Neural cell (in vitro differentiated cells): ENCODE measurements at regions not wholly inside any gene's neighbourhood (a gene's known extent, or its start where the extent isn't known, plus 50 kb on each side); places are given as distances from the start of the nearest gene placed in this dataset.

Source experiments
- H2AFZ ChIP-seq: fragments of 200-600, 300-800 bp; sonication (generic), shearing (Covaris generic); 2 replicates; pipeline ENCODE4 v1.6.0; 2014; ENCODE audit warnings: low read depth, mild to moderate bottlenecking, antibody characterized with exemption, low read length, moderate library complexity
- H3F3A ChIP-seq: fragments of 200-600 bp; shearing (Covaris generic); 2 replicates; pipeline ENCODE4 v1.6.1; 2016; ENCODE audit warnings: mild to moderate bottlenecking, moderate library complexity, mixed read lengths, antibody characterized with exemption, low read length; ENCODE audit not compliant: insufficient read depth, poor library complexity, severe bottlenecking
- H3K27ac ChIP-seq: fragments of 200-600, 300-800 bp; sonication (generic), shearing (Covaris generic); 2 replicates; pipeline ENCODE4 v1.5.1; 2014; ENCODE audit warnings: mild to moderate bottlenecking, low read length, moderate library complexity
- H3K27me3 ChIP-seq: fragments of 300-800, 200-600 bp; sonication (generic), shearing (Covaris generic); 2 replicates; pipeline ENCODE4 v1.6.0; 2014; ENCODE audit warnings: mild to moderate bottlenecking, low read depth, low read length, moderate library complexity; ENCODE audit not compliant: insufficient read depth
- H3K36me3 ChIP-seq: fragments of 300-800, 200-600 bp; sonication (generic), shearing (Covaris generic); 2 replicates; pipeline ENCODE4 v1.5.1; 2014; ENCODE audit warnings: mild to moderate bottlenecking, antibody characterized with exemption, low read length, moderate library complexity; ENCODE audit not compliant: insufficient read depth
- H3K4me2 ChIP-seq: fragments of 300-800, 200-600 bp; sonication (generic), shearing (Covaris generic); 2 replicates; pipeline ENCODE4 v1.6.0; 2014; ENCODE audit warnings: mild to moderate bottlenecking, low read length
- H3K4me3 ChIP-seq: fragments of 300-800, 200-600 bp; sonication (generic), shearing (Covaris generic); 2 replicates; pipeline ENCODE4 v1.5.1; 2014; ENCODE audit warnings: mild to moderate bottlenecking, low read length, moderate library complexity
- H3K79me2 ChIP-seq: fragments of 200-600 bp; shearing (Covaris generic); replicated peaks from 2 replicates; pipeline ENCODE4 v1.6.0; 2014; ENCODE audit warnings: mild to moderate bottlenecking, low read length, moderate library complexity; ENCODE audit not compliant: insufficient read depth
- H3K9ac ChIP-seq: fragments of 300-800, 200-600 bp; sonication (generic), shearing (Covaris generic); 2 replicates; pipeline ENCODE4 v1.6.1; 2016; ENCODE audit warnings: mild to moderate bottlenecking, low read length, mixed read lengths
- H3K9me2 ChIP-seq: fragments of 200-600 bp; shearing (Covaris generic); 2 replicates; pipeline ENCODE4 v1.6.1; 2016; ENCODE audit warnings: mild to moderate bottlenecking, low read length, mixed read lengths; ENCODE audit not compliant: insufficient read depth
- H3K9me3 ChIP-seq: fragments of 200-600, 300-800 bp; sonication (generic), shearing (Covaris generic); 2 replicates; pipeline ENCODE4 v1.6.1; 2016; ENCODE audit warnings: mild to moderate bottlenecking, mixed run types, low read length, moderate library complexity, mixed read lengths
- H4K20me1 ChIP-seq: fragments of 200-600 bp; shearing (Covaris generic); 2 replicates; pipeline ENCODE4 v1.6.1; 2016; ENCODE audit warnings: mild to moderate bottlenecking, mixed run types; ENCODE audit not compliant: insufficient read depth
- CTCF ChIP-seq: fragments of 450-650 bp; IDR thresholded peaks from 2 replicates; pipeline ENCODE4 v1.5.1; 2014; ENCODE audit warnings: antibody characterized with exemption, mild to moderate bottlenecking, moderate library complexity; ENCODE audit not compliant: poor library complexity, severe bottlenecking
- EP300 ChIP-seq: fragments of 450-650 bp; conservative IDR thresholded peaks from 2 replicates; pipeline ENCODE4 v1.6.1; 2014; ENCODE audit warnings: antibody characterized with exemption, mild to moderate bottlenecking, moderate library complexity; ENCODE audit not compliant: poor library complexity, severe bottlenecking
- EZH2 ChIP-seq: fragments of 200-600, 300-800 bp; shearing (Covaris generic), sonication (generic); IDR thresholded peaks from 2 replicates; pipeline ENCODE4 v1.6.1; 2014; ENCODE audit warnings: antibody characterized with exemption, low read length, borderline replicate concordance, mild to moderate bottlenecking; ENCODE audit not compliant: insufficient read depth, poor library complexity, severe bottlenecking
- MXI1 ChIP-seq: fragments of 450-650 bp; conservative IDR thresholded peaks from 2 replicates; pipeline ENCODE4 v1.6.1; 2014; ENCODE audit warnings: antibody characterized with exemption, mild to moderate bottlenecking; ENCODE audit not compliant: poor library complexity, severe bottlenecking
- POLR2AphosphoS5 ChIP-seq: IDR thresholded peaks from 2 replicates; pipeline ENCODE4 v1.6.1; 2012
- RAD21 ChIP-seq: fragments of 450-650 bp; conservative IDR thresholded peaks from 2 replicates; pipeline ENCODE4 v1.6.1; 2014; ENCODE audit warnings: antibody characterized with exemption, mild to moderate bottlenecking, moderate library complexity
- REST ChIP-seq: IDR thresholded peaks from 2 replicates; pipeline ENCODE4 v1.6.1; 2012; ENCODE audit warnings: borderline replicate concordance
- SMC3 ChIP-seq: fragments of 450-650 bp; conservative IDR thresholded peaks from 2 replicates; pipeline ENCODE4 v1.6.1; 2014; ENCODE audit warnings: antibody characterized with exemption, mild to moderate bottlenecking, moderate library complexity; ENCODE audit not compliant: poor library complexity
- TAF1 ChIP-seq: IDR thresholded peaks from 2 replicates; pipeline ENCODE4 v1.6.1; 2012; ENCODE audit warnings: low read depth

GRCh38 chr10:51000164-51000563 is 74.1 kb upstream of the PRKG1 start:
- no peak overlapping the region for H3K27ac ChIP-seq
- no peak overlapping the region for H3K4me2 ChIP-seq
- no peak for TF ChIP-seq TAF1
- TF ChIP-seq SMC3 = no peak
- TF ChIP-seq EP300 = no peak
- no peak for TF ChIP-seq CTCF
- no peak for TF ChIP-seq REST
- TF ChIP-seq POLR2AphosphoS5 = no peak
- no peak for TF ChIP-seq MXI1
- TF ChIP-seq RAD21 = no peak
- no peak for TF ChIP-seq EZH2
- no peaks in the 10 kb centered on the region for H3K9me3 ChIP-seq
- no peak overlapping the region for H3K4me3 ChIP-seq
- H3K9ac ChIP-seq = no peak overlapping the region
- H4K20me1 ChIP-seq = no peaks in the 10 kb centered on the region
- H3K79me2 ChIP-seq = no peaks in the 10 kb centered on the region
- H3K36me3 ChIP-seq = no peaks in the 10 kb centered on the region
- no peaks in the 10 kb centered on the region for H3K27me3 ChIP-seq
- H3K9me2 ChIP-seq = no peaks in the 10 kb centered on the region
- no peaks in the 10 kb centered on the region for H3F3A ChIP-seq
- no peak overlapping the region for H2AFZ ChIP-seq

GRCh38 chr10:51000976-51001375 is 73.3 kb upstream of the PRKG1 start:
- H3K4me2 ChIP-seq = no peak overlapping the region
- no peak overlapping the region for H2AFZ ChIP-seq
- H3K9me3 ChIP-seq = no peaks in the 10 kb centered on the region
- H3K9me2 ChIP-seq = no peaks in the 10 kb centered on the region
- no peaks in the 10 kb centered on the region for H3F3A ChIP-seq
- no peaks in the 10 kb centered on the region for H3K79me2 ChIP-seq
- no peak overlapping the region for H3K9ac ChIP-seq
- no peak overlapping the region for H3K27ac ChIP-seq
- no peak overlapping the region for H3K4me3 ChIP-seq
- no peaks in the 10 kb centered on the region for H3K36me3 ChIP-seq
- no peak for TF ChIP-seq MXI1
- no peak for TF ChIP-seq TAF1
- TF ChIP-seq RAD21 = no peak
- no peak for TF ChIP-seq CTCF
- no peak for TF ChIP-seq EZH2
- no peak for TF ChIP-seq SMC3
- no peak for TF ChIP-seq REST
- TF ChIP-seq EP300 = no peak
- no peak for TF ChIP-seq POLR2AphosphoS5
- no peaks in the 10 kb centered on the region for H3K27me3 ChIP-seq
- H4K20me1 ChIP-seq = no peaks in the 10 kb centered on the region
